Endodermal cell (in vitro differentiated cells): ENCODE measurements at regions not wholly inside any gene's neighbourhood (a gene's known extent, or its start where the extent isn't known, plus 50 kb on each side); places are given as distances from the start of the nearest gene placed in this dataset.
"Not testable (repeated sequence)": the region's sequence is repeated elsewhere in the genome, so short reads cannot be mapped to it uniquely, and the experiment has no call there.

Experiments used
- DNase-seq: peaks from one replicate; pipeline ENCODE4 v3.0.0-alpha.2; 2017
- H3K27ac ChIP-seq: 2 replicates; pipeline ENCODE4 v1.5.1; 2013; ENCODE audit warnings: mild to moderate bottlenecking, low read depth, low read length, moderate library complexity
- H3K27me3 ChIP-seq: 2 replicates; pipeline ENCODE4 v1.6.1; 2013; ENCODE audit warnings: mild to moderate bottlenecking, low read length, moderate library complexity; ENCODE audit not compliant: insufficient read depth, control insufficient read depth, poor library complexity, severe bottlenecking
- H3K36me3 ChIP-seq: 2 replicates; pipeline ENCODE4 v1.7.0; 2013; ENCODE audit warnings: mild to moderate bottlenecking, low read length, moderate library complexity; ENCODE audit not compliant: control insufficient read depth, insufficient read depth
- H3K4me1 ChIP-seq: one replicate; pipeline ENCODE4 v1.7.0; 2013; ENCODE audit warnings: low read length; ENCODE audit not compliant: control insufficient read depth, insufficient read depth
- H3K4me3 ChIP-seq: 2 replicates; pipeline ENCODE4 v1.5.1; 2013; ENCODE audit warnings: mild to moderate bottlenecking, low read length, moderate library complexity
- H3K9ac ChIP-seq: 2 replicates; pipeline ENCODE4 v1.6.1; 2013; ENCODE audit warnings: mild to moderate bottlenecking, low read length, moderate library complexity; ENCODE audit not compliant: poor library complexity, severe bottlenecking; ENCODE audit errors: extremely low read depth
- H3K9me3 ChIP-seq: 2 replicates; pipeline ENCODE4 v1.6.1; 2013; ENCODE audit warnings: mild to moderate bottlenecking, low read length, moderate library complexity; ENCODE audit not compliant: control insufficient read depth
- H3K27ac Mint-ChIP-seq: 2 replicates; pipeline ENCODE4 v1.8.0; 2020; ENCODE audit warnings: mixed read lengths
- H3K27me3 Mint-ChIP-seq: 2 replicates; pipeline ENCODE4 v1.8.0; 2021; ENCODE audit warnings: mild to moderate bottlenecking, mixed read lengths; ENCODE audit not compliant: insufficient read depth
- H3K36me3 Mint-ChIP-seq: 2 replicates; pipeline ENCODE4 v1.8.0; 2020; ENCODE audit warnings: low read depth, mixed read lengths
- H3K4me1 Mint-ChIP-seq: 2 replicates; pipeline ENCODE4 v1.8.0; 2020; ENCODE audit warnings: mixed read lengths
- H3K4me3 Mint-ChIP-seq: 2 replicates; pipeline ENCODE4 v1.8.0; 2020; ENCODE audit warnings: mild to moderate bottlenecking, moderate library complexity, mixed read lengths
- H3K9me3 Mint-ChIP-seq: 2 replicates; pipeline ENCODE4 v1.8.0; 2020; ENCODE audit warnings: mild to moderate bottlenecking, mixed read lengths
- CTCF ChIP-seq: fragments of 200-600 bp; sonication (generic); conservative IDR thresholded peaks from 2 replicates; pipeline ENCODE4 v1.5.0; 2021; ENCODE audit warnings: antibody characterized with exemption, mild to moderate bottlenecking
- WGBS, 2 experiments: methylation state at CpG; one replicate each; pipeline versions ENCODE4 v1.1.5 to v1.1.7; 2013; ENCODE audit warnings: missing lambda C conversion rate in 2 of 2, mixed read lengths in 1 of 2; ENCODE audit not compliant: insufficient coverage in 1 of 2, insufficient read length in 1 of 2; 5-methylcytosine and 5-hydroxymethylcytosine counted together

- H3K9me3 Mint-ChIP-seq: peaks cover 10% of the 10 kb centered on the region
- Histone ChIP-seq H3K9ac (no peak overlapping the region), H3K27me3 (no peaks in the 10 kb centered on the region), H3K4me3 (no peak overlapping the region), H3K9me3 (peaks cover 7% of the 10 kb centered on the region), H3K4me1 (peaks cover 3% of the 10 kb centered on the region), H3K27ac (no peak overlapping the region), H3K36me3 (no peaks in the 10 kb centered on the region)
- peak; percentile 52 for DNase-seq
- peaks cover 4% of the 10 kb centered on the region for H3K4me1 Mint-ChIP-seq
- no peak overlapping the region for H3K27ac Mint-ChIP-seq
- WGBS, 2 experiments: 91% methylated on average over 2 of the region's 2 CpGs; no CpG with 5 or more reads in 1 of the 2 experiments
- H3K4me3 Mint-ChIP-seq: no peak overlapping the region
- TF ChIP-seq CTCF: no peak
- H3K36me3 Mint-ChIP-seq: no peaks in the 10 kb centered on the region
- H3K27me3 Mint-ChIP-seq: no peaks in the 10 kb centered on the region
Observed at GRCh38 chr5:25515525-25515924, 870.7 kb upstream of the CDH10 start.

DNA sequence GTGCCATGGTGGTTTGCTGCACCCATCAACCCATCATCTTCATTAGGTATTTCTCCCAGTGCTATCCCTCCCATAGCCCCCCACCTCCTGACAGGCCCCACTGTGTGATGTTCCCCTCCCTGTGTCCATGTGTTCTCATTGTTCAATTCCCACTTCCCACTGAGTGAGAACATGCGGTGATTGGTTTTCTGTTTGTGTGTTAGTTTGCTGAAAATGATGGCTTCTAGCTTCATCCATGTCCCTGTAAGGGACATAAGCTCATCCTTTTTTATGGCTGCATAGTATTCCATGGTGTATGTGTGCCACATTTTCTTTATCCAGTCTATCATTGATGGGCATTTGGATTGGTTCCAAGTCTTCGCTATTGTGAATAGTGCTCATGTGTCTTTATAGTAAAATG, 865.9 kb upstream of the CDH10 start:
- peaks cover 10% of the 10 kb centered on the region for H3K9me3 Mint-ChIP-seq
- not testable (repeated sequence) for H3K9ac ChIP-seq, H3K27me3 ChIP-seq, DNase-seq, H3K27ac Mint-ChIP-seq, H3K4me3 ChIP-seq, H3K36me3 Mint-ChIP-seq, H3K27ac ChIP-seq, H3K4me1 Mint-ChIP-seq, H3K27me3 Mint-ChIP-seq, H3K9me3 ChIP-seq, H3K4me3 Mint-ChIP-seq, H3K4me1 ChIP-seq, H3K36me3 ChIP-seq
- WGBS, 2 experiments: 80 to 92% methylated on average over 1 to 2 of the region's 2 CpGs

DNA sequence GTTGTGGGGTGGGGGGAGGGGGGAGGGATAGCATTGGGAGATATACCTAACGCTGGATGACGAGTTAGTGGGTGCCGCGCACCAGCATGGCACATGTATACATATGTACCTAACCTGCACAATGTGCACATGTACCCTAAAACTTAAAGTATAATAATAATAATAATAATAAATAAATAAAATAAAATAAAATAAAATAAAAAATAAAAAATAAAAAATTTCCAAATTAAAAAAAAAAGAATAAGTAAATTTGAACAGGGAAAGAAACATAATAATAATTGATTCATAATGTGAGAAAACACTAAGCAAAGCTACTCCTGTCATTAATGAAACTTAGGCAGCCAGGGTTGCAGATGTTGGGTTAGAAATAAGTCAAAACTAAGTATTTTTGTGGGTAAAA, 863.2 kb upstream of the CDH10 start:
- H3K9ac ChIP-seq, H3K4me3 Mint-ChIP-seq, H3K4me3 ChIP-seq, H3K27ac ChIP-seq, H3K36me3 ChIP-seq, H3K27ac Mint-ChIP-seq, H3K36me3 Mint-ChIP-seq, H3K9me3 ChIP-seq, H3K27me3 Mint-ChIP-seq, H3K27me3 ChIP-seq, H3K4me1 ChIP-seq, DNase-seq, H3K4me1 Mint-ChIP-seq: not testable (repeated sequence)
- peaks cover 10% of the 10 kb centered on the region for H3K9me3 Mint-ChIP-seq
- no CpG with 5 or more reads among the region's 4 CpGs for WGBS, 2 experiments

GRCh38 chr5:25500635-25501034, 855.9 kb upstream of the CDH10 start:
- H3K27ac ChIP-seq: no peak overlapping the region
- H3K4me1 ChIP-seq: no peaks in the 10 kb centered on the region
- no peaks in the 10 kb centered on the region for H3K36me3 ChIP-seq
- Mint-ChIP-seq H3K9me3 (peaks cover 2% of the 10 kb centered on the region), H3K27me3 (no peaks in the 10 kb centered on the region), H3K4me1 (peaks cover 1% of the 10 kb centered on the region), H3K36me3 (no peaks in the 10 kb centered on the region), H3K27ac (no peak overlapping the region), H3K4me3 (no peak overlapping the region)
- H3K9ac ChIP-seq: no peak overlapping the region
- DNase-seq: no peak
- WGBS, 2 experiments: 79% methylated on average over 1 of the region's 1 CpG; no CpG with 5 or more reads in 1 of the 2 experiments
- H3K4me3 ChIP-seq: no peak overlapping the region
- no peaks in the 10 kb centered on the region for H3K9me3 ChIP-seq
- no peaks in the 10 kb centered on the region for H3K27me3 ChIP-seq
- TF ChIP-seq CTCF: no peak
